ENCODE measurements at regions not wholly inside any gene's neighbourhood (a gene's known extent, or its start where the extent isn't known, plus 50 kb on each side); places are given as distances from the start of the nearest gene placed in this dataset.
A peak's percentile ranks its signal among the peaks of the same experiment; 100 is the strongest.

GRCh38 chr3:181418233-181418632, 293.5 kb upstream of the SOX2 start:
- DNase-seq, result no peak

- DNase-seq, result no peak
Measured at GRCh38 chr3:181417748-181418147, 294.0 kb upstream of the SOX2 start.

GRCh38 chr3:181410870-181411269, 300.9 kb upstream of the SOX2 start:
- DNase-seq, result no peak

GRCh38 chr3:181403876-181404660, 307.7 kb upstream of the SOX2 start:
- no peak for DNase-seq

GRCh38 chr3:181402347-181402746, 309.4 kb upstream of the SOX2 start:
- DNase-seq, result no peak

GRCh38 chr3:181384970-181385369, 326.8 kb upstream of the SOX2 start:
- DNase-seq, result no peak

- DNase-seq, result no peak
Measured at GRCh38 chr3:181383760-181384159, 328.0 kb upstream of the SOX2 start.

GRCh38 chr3:181383201-181383600, 328.5 kb upstream of the SOX2 start:
- no peak for DNase-seq

GRCh38 chr3:181382656-181383055, 329.1 kb upstream of the SOX2 start:
- no peak for DNase-seq

GRCh38 chr3:181379278-181379677, 332.4 kb upstream of the SOX2 start:
- DNase-seq, result no peak

GRCh38 chr3:181369637-181370036, 342.1 kb upstream of the SOX2 start:
- no peak for DNase-seq

GRCh38 chr3:181363231-181363630, 348.5 kb upstream of the SOX2 start:
- no peak for DNase-seq

GRCh38 chr3:181362378-181362777, 349.3 kb upstream of the SOX2 start:
- no peak for DNase-seq

GRCh38 chr3:181358562-181358961, 353.2 kb upstream of the SOX2 start:
- DNase-seq, result no peak

GRCh38 chr3:181358060-181358459, 353.7 kb upstream of the SOX2 start:
- no peak for DNase-seq

- no peak for DNase-seq
Measured at GRCh38 chr3:181354140-181354539, 357.6 kb upstream of the SOX2 start.

GRCh38 chr3:181344331-181344730, 354.8 kb upstream of the DNAJC19 start:
- no peak for DNase-seq

GRCh38 chr3:181336597-181336996, 347.1 kb upstream of the DNAJC19 start:
- DNase-seq, result no peak

GRCh38 chr3:181333394-181333793, 343.9 kb upstream of the DNAJC19 start:
- no peak for DNase-seq

GRCh38 chr3:181330821-181331563, 341.5 kb upstream of the DNAJC19 start:
- DNase-seq, result no peak

GRCh38 chr3:181330257-181330656, 340.7 kb upstream of the DNAJC19 start:
- no peak for DNase-seq

GRCh38 chr3:181329024-181329423, 339.5 kb upstream of the DNAJC19 start:
- peak in 1 of 2 experiments; percentile 45 for DNase-seq

- peak; percentile 92 to 99 for DNase-seq
Measured at GRCh38 chr3:181328346-181328745, 338.8 kb upstream of the DNAJC19 start.

- no peak for DNase-seq
Measured at GRCh38 chr3:181327349-181327748, 337.8 kb upstream of the DNAJC19 start.
